ENCODE measurements at regions not wholly inside any gene's neighbourhood (a gene's known extent, or its start where the extent isn't known, plus 50 kb on each side); places are given as distances from the start of the nearest gene placed in this dataset.

- TF ChIP-seq POLR2A (IDR thresholded peaks at IDR 0.05; ENCODE audit: low read depth, low read length) (no peak), SPI1 (IDR thresholded peaks at IDR 0.05; ENCODE audit: low read depth, low read length) (no peak), POLR2AphosphoS5 (IDR thresholded peaks at IDR 0.05; ENCODE audit: low read depth, low read length) (no peak)
Observed at GRCh38 chr14:21941885-21942284, 268.3 kb upstream of the OR4E1 start.
